Panc1 (cell line): ENCODE measurements at regions not wholly inside any gene's neighbourhood (a gene's known extent, or its start where the extent isn't known, plus 50 kb on each side); places are given as distances from the start of the nearest gene placed in this dataset.

Source experiments
- ATAC-seq: fragments of 200-7000 bp; cut with Tn5 transposase; 2 replicates; pipeline ENCODE4 v1.9.1; 2020; ENCODE audit warnings: mild to moderate bottlenecking, moderate library complexity
- BruUV-seq: library from RNA; stranded (reverse); fragments of 400-500 nt; replicated peaks from 2 replicates; lab custom pipeline; 2021; lab: Mats Ljungman, UMichigan
- CTCF ChIA-PET: fragments of 300-600 bp; sonication (Branson Sonifier 250); formaldehyde crosslinking; loops from one replicate; lab custom pipeline; 2022; ENCODE audit warnings: antibody characterized with exemption; lab: Charles Lee
- POLR2A ChIA-PET: fragments of 300-600 bp; sonication (Branson Sonifier 250); formaldehyde crosslinking; loops from one replicate; lab custom pipeline; 2022; ENCODE audit warnings: antibody characterized with exemption; lab: Charles Lee
- DNase-seq: peaks from one replicate; pipeline ENCODE4 v3.0.0-alpha.2; 2010; ENCODE audit warnings: low read depth, low spot score
- H3K27ac ChIP-seq: 2 replicates; pipeline ENCODE4 v1.5.1; 2011; ENCODE audit warnings: mild to moderate bottlenecking, low read length, inconsistent platforms
- H3K27me3 ChIP-seq: fragments of 200-500 bp; sonication (Bioruptor generic); 2 replicates; pipeline ENCODE4 v1.6.0; 2014; ENCODE audit warnings: low read length, inconsistent platforms; ENCODE audit not compliant: control insufficient read depth, insufficient read depth
- H3K36me3 ChIP-seq: fragments of 200-500 bp; sonication (Bioruptor generic); 2 replicates; pipeline ENCODE4 v1.5.1; 2014; ENCODE audit warnings: inconsistent platforms, mild to moderate bottlenecking, low read length, moderate library complexity; ENCODE audit not compliant: control insufficient read depth, insufficient read depth
- H3K4me1 ChIP-seq: 2 replicates; pipeline ENCODE4 v1.5.1; 2011; ENCODE audit warnings: inconsistent platforms, mild to moderate bottlenecking, low read length, moderate library complexity; ENCODE audit not compliant: control insufficient read depth, insufficient read depth
- H3K4me3 ChIP-seq, 2 experiments: 2 replicates each; pipeline ENCODE4 v1.5.1; 2011 to 2012; ENCODE audit warnings: low read depth in 2 of 2, low read length in 2 of 2, mild to moderate bottlenecking in 2 of 2, inconsistent platforms in 1 of 2, moderate library complexity in 1 of 2
- H3K9me3 ChIP-seq: fragments of 200-500 bp; sonication (Bioruptor generic); 2 replicates; pipeline ENCODE4 v1.5.1; 2014; ENCODE audit warnings: low read depth, mild to moderate bottlenecking, inconsistent platforms, low read length, moderate library complexity; ENCODE audit not compliant: control insufficient read depth, insufficient read depth
- POLR2AphosphoS5 ChIP-seq: IDR thresholded peaks from 2 replicates; pipeline ENCODE4 v1.6.1; 2012; ENCODE audit warnings: mild to moderate bottlenecking, low read depth, low read length, moderate library complexity
- SIN3A ChIP-seq: IDR thresholded peaks from 2 replicates; pipeline ENCODE4 v1.6.1; 2012; ENCODE audit warnings: low read depth, mild to moderate bottlenecking, low read length, moderate library complexity, borderline replicate concordance; ENCODE audit not compliant: insufficient read depth
- TCF7L2 ChIP-seq: IDR thresholded peaks from 2 replicates; pipeline ENCODE4 v1.6.1; 2011; ENCODE audit warnings: mild to moderate bottlenecking, low read depth, low read length, inconsistent platforms
- in situ Hi-C: cut with HindIII; loops from 2 replicates; pipeline ENCODE4 v1.10.0; 2016; ENCODE audit warnings: low sequenced_read_pairs, low pct_unique_long_range_greater_than_20kb
- intact Hi-C: fragments of 100-400 bp; cut with micrococcal nuclease; formaldehyde crosslinking; loops from one replicate; pipeline ENCODE4 v1.10.0; 2022; ENCODE audit not compliant: unreplicated experiment
- TF ChIP-seq, protein P1 (sequence below): fragments of 450-650 bp; IDR thresholded peaks from 2 replicates; pipeline ENCODE4 v1.5.1; 2017; ENCODE audit warnings: mild to moderate bottlenecking
- TF ChIP-seq, protein P2 (sequence below), 2 experiments: IDR thresholded peaks; 2 replicates each; pipeline ENCODE4 v1.6.1; 2011 to 2012; ENCODE audit warnings: low read depth in 2 of 2, control low read depth in 1 of 2, low read length in 1 of 2, mild to moderate bottlenecking in 1 of 2, moderate library complexity in 1 of 2; ENCODE audit not compliant: insufficient read depth in 1 of 2

DNA sequence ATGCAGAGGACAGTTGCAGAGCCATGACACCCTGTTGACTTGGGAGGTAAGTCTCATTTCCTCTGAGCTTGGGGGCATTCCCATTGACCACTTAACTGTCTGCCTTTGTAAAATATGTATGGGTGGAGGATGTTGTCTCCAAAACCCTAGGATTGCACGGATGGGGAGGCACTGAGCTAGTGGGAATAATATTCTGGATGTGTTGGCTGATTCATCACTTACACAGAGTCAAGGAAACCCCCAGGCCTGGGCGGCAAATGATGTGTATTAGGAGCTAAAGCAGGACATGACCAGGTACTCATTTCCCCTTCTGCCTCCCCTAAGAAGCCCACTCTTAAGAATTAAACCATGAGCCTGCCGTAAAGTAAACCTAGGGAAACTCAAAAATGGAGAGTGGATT is 319.4 kb downstream of the VRK1 start:
- DNase-seq: no peak
- BruUV-seq: no TSS peak
- no peaks in the 10 kb centered on the region for H3K27me3 ChIP-seq
- POLR2A ChIA-PET: no interaction called here
- no peaks in the 10 kb centered on the region for H3K4me1 ChIP-seq
- ATAC-seq: no peak
- no peaks in the 10 kb centered on the region for H3K36me3 ChIP-seq
- CTCF ChIA-PET: no interaction called here
- H3K9me3 ChIP-seq: no peaks in the 10 kb centered on the region
- intact Hi-C loops (no loop called here), in situ Hi-C loops (no loop called here)
- H3K27ac ChIP-seq: no peak overlapping the region
- no peak overlapping the region for H3K4me3 ChIP-seq
- TF ChIP-seq, protein P1, sequence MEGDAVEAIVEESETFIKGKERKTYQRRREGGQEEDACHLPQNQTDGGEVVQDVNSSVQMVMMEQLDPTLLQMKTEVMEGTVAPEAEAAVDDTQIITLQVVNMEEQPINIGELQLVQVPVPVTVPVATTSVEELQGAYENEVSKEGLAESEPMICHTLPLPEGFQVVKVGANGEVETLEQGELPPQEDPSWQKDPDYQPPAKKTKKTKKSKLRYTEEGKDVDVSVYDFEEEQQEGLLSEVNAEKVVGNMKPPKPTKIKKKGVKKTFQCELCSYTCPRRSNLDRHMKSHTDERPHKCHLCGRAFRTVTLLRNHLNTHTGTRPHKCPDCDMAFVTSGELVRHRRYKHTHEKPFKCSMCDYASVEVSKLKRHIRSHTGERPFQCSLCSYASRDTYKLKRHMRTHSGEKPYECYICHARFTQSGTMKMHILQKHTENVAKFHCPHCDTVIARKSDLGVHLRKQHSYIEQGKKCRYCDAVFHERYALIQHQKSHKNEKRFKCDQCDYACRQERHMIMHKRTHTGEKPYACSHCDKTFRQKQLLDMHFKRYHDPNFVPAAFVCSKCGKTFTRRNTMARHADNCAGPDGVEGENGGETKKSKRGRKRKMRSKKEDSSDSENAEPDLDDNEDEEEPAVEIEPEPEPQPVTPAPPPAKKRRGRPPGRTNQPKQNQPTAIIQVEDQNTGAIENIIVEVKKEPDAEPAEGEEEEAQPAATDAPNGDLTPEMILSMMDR: no peak
- TF ChIP-seq POLR2AphosphoS5 (no peak), SIN3A (no peak), TCF7L2 (no peak)
- TF ChIP-seq, protein P2, sequence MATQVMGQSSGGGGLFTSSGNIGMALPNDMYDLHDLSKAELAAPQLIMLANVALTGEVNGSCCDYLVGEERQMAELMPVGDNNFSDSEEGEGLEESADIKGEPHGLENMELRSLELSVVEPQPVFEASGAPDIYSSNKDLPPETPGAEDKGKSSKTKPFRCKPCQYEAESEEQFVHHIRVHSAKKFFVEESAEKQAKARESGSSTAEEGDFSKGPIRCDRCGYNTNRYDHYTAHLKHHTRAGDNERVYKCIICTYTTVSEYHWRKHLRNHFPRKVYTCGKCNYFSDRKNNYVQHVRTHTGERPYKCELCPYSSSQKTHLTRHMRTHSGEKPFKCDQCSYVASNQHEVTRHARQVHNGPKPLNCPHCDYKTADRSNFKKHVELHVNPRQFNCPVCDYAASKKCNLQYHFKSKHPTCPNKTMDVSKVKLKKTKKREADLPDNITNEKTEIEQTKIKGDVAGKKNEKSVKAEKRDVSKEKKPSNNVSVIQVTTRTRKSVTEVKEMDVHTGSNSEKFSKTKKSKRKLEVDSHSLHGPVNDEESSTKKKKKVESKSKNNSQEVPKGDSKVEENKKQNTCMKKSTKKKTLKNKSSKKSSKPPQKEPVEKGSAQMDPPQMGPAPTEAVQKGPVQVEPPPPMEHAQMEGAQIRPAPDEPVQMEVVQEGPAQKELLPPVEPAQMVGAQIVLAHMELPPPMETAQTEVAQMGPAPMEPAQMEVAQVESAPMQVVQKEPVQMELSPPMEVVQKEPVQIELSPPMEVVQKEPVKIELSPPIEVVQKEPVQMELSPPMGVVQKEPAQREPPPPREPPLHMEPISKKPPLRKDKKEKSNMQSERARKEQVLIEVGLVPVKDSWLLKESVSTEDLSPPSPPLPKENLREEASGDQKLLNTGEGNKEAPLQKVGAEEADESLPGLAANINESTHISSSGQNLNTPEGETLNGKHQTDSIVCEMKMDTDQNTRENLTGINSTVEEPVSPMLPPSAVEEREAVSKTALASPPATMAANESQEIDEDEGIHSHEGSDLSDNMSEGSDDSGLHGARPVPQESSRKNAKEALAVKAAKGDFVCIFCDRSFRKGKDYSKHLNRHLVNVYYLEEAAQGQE (IDR thresholded peaks at IDR 0.05; ENCODE audit: insufficient read depth in 1 of 2, low read depth in 2 of 2, low read length in 1 of 2): no peak

DNA sequence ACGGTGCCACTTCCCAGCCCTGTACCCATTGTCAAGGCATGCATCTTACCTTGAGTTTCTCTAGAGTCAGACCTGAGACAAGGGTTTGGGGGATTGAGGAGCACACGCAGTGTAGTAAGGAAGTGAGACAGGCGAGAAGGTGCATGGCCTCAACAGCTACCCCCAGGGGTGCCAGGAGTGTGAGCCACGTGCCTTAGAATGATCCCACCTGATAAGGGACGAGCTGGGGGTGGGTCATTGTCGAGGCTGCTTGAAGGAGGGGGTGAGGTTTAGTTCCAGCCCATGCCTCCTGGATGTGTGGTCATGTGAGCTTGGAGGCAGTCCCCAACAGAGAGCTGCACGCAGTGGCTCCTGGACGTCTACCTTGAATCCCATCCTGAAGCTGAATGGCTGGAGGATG is 320.5 kb downstream of the VRK1 start:
- DNase-seq (no peak), ATAC-seq (no peak)
- no TSS peak for BruUV-seq
- H3K36me3 ChIP-seq: no peaks in the 10 kb centered on the region
- no peaks in the 10 kb centered on the region for H3K9me3 ChIP-seq
- no peaks in the 10 kb centered on the region for H3K27me3 ChIP-seq
- no peak overlapping the region for H3K4me3 ChIP-seq
- H3K4me1 ChIP-seq: no peaks in the 10 kb centered on the region
- intact Hi-C loops: no loop called here
- H3K27ac ChIP-seq: no peak overlapping the region
- ChIA-PET CTCF (no interaction called here), POLR2A (no interaction called here)
- TF ChIP-seq, protein P2 (IDR thresholded peaks at IDR 0.05; ENCODE audit: insufficient read depth in 1 of 2, low read depth in 2 of 2, low read length in 1 of 2): no peak
- TF ChIP-seq TCF7L2 (no peak), POLR2AphosphoS5 (no peak), SIN3A (no peak)
- TF ChIP-seq, protein P1: no peak
- in situ Hi-C loops: no loop called here
